Dermis microvascular lymphatic vessel endothelial cell (primary cell): ENCODE measurements at regions not wholly inside any gene's neighbourhood (a gene's known extent, or its start where the extent isn't known, plus 50 kb on each side); places are given as distances from the start of the nearest gene placed in this dataset.
A peak's percentile ranks its signal among the peaks of the same experiment; 100 is the strongest.

Experiments used
- DNase-seq, 2 donors: peaks; one replicate each; pipeline versions ENCODE4 v3.0.0 to v3.0.0-alpha.2; 2010; ENCODE audit warnings: low read depth in 2 of 2

DNA sequence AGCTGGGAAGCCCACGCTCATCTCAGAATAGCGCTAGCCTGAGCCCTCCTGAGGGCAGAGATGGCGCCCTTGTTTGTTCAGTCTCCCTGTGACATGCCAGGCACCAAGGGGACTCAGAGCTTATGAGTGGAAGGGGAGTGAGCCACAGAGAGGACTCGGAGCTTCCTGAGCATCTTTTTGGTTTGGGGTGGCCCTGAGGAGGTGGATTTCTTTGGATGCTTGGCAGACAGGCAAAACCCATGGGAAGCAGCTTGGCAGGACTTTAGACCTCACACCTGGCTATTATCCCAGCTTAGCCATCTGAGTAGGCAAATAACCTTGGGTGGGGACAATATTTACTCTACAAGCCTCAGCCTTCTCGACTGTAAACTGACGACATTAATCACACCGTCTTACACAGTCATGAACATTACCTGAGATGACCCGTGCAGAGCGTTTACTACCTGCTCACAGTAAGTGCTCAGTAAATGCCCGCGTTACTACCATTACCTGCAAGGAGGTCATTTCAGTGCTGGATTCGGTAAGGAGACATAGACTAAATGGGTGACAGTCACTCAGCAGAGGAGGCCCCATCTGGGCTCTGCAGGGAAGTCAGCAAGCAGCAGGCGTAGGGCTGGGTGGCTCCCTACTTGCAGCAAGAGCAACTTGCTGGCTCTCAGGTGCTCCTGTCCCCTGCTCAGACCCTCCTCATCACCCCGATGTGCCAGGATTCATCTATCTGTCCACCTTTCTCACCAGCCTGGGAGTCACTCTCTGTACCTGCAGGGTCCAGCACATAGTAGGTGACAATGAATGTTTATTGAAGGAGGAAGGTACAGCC, 54.9 kb downstream of the KLHDC7A start:
- no peak for DNase-seq

DNA sequence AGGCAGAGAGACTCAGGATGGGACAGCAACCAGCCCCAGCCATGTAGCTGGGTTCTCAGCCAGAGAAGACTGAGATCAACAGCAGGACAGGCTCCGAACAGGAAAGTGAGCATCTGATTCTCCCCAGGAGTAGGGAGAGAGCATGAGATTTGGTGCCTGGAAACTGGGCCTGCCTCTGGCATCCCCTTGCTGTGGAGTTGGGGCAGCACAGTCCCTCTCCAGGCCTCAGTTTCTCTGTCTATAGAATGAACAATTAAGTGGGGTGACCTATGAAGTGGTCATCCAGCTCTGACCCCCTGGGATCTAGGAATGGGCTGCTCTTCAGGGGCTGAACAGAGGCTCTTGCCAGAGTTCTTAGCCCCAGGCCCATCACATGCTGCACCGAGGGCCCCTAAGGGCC, 55.6 kb downstream of the KLHDC7A start:
- DNase-seq, result no peak

DNA sequence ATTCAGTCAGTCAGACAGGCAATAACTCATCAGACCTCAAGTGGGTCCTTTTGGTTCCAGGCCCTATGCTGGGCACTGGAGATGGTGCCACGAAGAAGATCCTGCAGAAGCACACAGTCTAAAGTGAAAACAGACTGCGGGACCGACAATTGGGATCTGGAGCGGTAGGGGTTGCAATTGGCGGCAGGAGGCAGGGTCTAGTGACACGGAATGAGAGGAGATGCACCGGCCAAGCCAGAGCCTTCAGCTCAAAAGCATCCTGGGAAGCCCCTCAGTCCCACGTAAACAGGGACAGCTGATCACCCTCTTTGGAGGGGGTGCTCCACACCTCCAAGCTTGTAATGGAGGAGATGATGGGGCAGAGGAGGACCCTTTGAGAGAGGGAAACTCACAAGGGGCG, 56.2 kb downstream of the KLHDC7A start:
- DNase-seq, result no peak

DNA sequence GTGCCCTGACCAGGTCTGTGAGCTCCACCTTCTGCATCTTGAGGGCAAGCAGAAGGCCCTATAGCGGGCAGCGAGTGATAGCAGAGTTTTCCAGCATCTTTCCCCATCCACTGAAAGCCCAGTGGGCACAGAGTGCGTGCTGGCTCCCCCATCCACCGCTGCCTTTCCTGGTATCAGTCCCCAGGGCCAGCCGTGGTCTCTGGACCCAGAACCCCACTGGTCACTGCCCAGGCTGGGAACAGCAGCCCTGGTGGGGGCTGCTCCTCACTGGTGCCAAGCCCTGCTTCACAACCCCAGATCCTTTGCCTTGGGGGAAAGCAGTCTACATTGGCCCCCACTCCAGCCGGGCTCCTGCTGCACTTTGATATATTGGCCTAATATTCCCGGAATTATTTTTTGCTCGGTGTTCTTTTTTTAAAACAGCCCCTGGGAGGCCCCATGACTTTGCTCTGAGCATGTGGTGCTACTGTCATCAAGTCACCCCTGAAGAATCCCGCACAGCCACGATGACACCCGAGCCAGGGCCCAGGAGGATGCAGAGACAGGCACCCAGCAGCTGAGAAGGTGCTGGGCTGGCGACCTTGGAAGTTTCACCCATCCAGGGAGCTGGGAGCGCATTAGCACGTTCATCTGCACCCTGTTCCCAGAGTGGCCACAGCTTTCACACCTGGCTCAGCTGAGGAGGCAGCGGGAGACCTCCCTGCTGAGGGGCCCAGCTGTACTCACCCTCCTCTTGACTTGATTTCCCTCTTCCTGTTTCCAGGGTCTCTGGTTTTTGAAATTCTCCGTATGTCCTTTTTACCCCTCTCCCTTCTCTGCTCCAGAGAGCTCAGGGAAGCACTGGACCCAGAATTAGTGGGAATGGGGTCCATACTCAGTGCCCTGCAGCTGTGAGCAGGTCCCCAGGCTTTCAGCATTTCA, 56.9 kb downstream of the KLHDC7A start:
- no peak for DNase-seq

DNA sequence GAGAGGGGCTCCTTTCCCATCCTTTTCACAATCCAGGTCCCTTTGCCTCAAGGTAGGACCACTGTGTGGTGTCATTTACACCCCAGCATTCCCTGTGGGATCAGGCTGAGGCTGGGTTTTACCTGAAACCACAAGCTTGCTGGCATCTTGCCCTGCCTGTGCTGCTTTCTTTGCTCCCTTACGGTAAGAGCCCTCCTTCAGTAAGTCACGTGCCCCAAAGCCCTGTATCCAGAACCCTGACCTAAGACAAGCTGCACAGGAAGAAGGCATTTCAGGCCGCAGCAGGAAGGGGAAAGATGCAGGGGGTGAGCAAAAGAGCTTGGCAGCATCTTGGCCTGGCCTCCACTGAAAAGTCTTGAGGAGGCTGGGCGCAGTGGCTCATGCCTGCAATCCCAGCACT, 58.4 kb downstream of the KLHDC7A start:
- DNase-seq, result no peak

DNA sequence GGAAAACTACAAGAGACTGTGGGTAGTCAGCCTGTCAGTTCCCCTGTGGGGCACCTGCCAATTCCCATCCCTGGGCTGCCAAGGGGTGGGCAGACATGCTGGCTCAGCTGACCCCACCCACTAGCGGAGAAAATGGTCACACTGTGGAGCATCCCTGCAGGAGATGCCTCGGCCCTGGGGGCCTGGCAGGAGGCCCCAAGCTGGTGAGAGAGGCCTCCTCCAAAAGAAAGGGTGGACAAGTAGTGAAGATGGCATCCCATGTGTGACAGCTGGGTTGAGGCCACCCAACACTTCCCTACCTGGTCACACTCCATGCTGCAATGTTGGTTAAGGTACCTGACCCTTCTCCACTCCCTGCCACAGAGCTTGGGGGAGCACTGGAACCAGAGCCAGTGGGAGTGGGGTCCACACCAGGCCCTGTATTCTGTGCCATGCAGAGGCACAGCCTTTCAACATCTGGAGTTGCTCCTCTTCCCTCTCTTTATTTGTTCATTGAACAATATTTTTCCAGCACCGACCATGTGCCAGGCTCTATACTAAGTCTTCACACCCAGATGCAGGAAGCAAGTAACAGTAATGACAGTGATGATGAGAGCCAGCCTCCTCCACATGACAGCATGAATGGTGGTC, 59.5 kb downstream of the KLHDC7A start:
- DNase-seq, result no peak

DNA sequence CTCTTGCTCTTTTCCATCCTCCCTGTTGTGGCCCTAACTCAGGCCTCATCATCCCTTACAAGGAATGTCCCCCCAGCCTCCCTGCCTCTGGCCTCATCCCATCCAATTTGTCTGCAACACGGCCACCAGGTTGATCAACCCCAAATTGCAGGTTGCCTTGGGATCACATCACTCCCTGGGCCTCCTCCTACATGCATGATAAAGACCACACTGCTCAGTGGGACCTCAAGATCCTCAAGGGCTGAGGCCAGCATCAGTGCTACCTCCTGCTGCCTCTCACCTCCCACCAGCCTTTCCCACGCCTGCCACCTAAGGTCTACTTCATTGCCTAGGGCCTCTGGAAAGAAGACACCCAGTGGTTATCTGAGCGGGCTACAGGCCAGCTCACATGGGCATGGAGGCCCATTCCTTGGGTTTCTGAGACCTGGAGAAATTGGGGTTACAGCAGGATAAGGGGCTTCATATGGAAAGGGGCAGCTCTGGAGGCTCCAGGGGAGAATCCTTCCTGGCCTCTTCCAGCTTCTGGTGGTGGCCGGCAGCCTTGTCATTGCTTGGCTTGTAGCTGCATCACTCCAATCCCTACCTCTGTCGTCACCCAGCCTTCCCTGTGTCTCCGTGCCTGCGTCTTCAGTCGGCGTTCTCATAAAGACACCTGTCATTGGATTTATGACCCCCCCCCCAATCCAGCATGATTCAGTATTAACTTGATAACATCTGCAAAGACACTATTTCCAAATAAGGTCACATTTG, 60.5 kb downstream of the KLHDC7A start:
- DNase-seq, result no peak

DNA sequence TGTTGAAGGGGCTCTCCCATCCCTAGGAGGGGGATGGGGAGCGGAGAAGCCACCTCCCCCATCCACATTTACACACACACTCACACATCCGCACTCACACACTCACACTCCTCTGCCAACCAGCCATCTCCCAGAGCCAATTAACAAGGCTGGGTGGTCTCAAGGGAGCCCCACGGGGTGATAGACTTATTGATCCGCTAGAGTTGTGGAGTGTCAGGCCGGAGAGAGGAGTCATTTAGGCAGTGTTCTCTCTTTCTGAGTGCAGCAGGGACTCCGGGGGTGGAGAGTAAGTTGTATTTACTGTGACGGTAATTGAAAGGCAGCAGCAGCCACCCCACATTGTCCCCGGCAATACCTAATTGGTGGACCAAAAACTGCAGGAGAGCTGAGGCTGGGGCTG, 61.6 kb downstream of the KLHDC7A start:
- DNase-seq, result no peak

DNA sequence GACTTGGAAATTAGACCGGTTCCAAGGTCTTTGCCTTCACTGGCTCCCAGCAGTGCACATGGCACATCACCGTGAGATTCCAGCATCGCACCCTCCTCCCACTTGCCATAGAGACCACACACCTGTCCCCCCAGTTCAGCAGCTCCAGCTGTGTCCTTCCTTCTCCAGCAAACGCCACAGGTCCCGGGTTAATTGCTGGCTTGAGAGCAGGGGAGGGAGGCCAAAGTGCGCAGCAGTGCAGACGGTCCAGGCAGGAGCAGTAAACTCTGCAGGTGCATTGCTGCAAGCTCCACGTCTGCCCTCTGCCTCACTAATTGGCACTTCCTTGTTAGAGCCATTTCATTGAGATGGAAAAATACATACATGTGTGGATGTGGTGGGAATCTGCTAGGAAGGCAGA, 65.3 kb downstream of the KLHDC7A start:
- no peak for DNase-seq

DNA sequence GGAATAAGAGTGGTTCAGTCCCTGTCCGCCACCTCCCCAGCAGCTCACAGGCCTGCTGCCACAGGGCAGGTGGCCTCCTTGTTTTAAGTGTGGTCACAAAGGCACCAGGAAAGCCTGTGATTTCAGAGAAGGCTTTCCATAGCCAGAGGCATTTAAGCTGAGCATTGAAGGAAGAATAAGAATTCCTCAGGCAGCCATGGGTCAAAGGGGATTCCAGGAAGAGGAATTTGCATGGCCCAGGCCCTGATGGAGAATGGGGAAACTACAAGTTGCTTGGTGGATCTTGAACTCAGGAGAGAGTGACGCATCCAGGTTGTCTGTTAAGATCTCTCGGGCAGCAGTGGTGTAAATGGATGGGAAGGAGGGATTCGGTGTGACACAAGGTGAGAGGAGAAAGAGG, 66.7 kb downstream of the KLHDC7A start:
- DNase-seq, result no peak

DNA sequence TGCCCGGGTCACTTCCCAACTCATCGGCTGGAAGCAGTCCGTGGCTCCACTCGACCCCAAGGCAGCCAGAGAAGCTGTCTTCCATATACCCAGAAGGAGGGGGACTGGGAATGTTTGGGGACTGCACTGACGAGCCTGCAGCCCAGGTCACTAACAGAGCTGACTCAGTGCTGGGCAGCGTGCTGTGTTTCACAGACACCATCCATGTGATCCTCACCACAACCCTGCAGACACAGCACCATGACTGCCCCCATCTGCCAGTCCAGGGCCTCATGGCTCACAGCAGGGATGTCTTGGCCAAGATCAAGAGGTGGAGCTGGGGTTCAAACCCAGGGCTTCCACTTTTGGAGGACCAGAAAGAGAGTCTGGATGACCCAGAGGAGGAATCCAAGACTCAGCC, 67.9 kb downstream of the KLHDC7A start:
- DNase-seq, result no peak

DNA sequence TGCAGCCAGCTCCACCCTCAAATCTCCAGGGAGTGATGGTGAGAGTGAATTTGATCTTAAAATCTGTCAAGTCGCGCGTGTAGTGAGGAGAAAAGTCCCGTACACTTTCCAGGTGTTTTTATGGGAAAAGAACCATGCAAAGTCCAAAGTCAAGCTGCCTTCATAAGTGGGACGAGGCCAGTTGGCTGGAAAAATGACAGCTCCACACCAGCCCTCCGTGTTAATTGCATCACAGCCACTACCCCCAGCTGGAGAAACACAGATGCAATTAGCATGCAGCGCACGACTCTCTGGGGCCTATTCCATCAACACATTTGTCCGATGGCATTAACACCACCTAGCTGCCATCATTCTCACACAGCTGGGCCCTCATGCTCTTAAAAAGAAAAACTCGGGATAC, 68.4 kb downstream of the KLHDC7A start:
- DNase-seq, result no peak

DNA sequence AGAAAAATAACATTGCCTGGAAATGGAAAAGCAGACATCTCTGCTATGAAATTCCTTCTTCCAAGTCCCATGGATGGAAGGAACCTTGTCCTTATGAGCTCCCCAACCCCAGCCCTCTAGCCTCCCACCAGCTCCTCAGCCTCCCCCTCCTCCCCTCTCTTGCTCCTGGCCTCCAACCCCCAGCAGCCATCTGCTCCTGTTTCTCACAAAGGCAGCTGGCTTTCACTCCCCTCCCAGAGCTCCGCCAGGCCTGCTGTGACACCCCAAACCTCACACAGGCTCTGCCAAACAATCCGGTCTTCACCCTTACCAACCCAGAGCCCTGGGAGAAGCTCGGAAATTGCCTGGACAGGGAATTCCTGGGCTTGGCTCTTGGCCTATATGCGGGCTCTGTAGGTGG, 69.2 kb downstream of the KLHDC7A start:
- no peak for DNase-seq

DNA sequence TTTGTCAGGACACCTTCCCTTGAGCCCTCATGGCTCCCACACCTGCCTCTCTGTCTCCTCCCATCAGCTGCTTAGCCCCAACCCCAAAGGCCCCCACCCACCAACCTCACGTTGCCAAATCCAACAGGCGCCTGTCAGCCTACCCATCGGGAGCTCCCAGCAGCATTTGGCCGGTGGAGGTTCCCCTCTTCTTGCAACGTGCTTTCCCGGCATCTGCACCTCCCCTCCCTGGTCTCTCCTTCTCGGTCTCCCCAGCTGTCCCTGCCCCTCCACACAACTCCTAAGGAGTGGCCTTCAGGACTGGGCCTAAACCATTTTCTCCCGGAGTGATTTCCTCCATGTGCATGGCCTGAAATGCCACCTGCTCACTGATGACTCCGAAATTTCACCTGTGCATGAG, 71.9 kb downstream of the KLHDC7A start:
- no peak for DNase-seq

DNA sequence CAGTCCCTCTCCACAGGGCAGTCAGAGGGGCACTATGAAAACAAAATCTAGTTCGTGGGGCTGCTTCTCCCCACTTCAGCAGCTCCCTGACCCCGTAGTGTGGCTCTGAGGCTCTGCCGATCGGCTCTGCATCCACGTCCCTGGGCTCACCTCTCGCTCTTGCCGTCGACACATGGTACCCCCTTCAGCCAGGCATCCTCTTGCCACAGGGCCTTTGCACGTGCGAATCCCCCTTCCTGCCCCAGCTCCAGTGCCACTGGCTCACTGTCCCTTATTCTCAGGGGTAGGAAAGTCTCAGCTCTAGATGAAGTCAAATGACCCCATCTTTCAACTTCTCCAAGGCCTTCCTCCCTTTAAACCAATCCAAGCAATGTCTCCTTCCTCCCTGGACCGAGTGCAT, 72.7 kb downstream of the KLHDC7A start:
- no peak for DNase-seq

DNA sequence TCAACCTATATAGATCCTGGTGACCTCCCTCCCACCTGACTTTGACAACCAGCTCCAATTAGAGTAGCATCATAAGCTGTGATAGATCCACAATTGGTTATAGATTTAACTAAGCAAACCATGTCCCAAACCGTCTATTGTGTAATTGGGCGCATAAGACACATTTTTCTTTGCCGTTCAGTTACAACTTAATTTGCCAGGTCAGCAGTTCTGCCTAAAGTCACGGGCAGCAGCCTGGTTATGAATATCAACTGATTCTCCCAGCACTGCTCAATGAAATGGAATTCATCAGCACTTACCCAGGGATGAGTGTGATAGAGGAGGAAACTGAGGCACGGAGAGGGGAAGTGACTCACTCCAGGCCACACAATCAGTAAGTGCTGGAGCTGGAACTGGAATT, 73.4 kb downstream of the KLHDC7A start:
- DNase-seq, result peak in 1 of 2 donors; percentile 28

DNA sequence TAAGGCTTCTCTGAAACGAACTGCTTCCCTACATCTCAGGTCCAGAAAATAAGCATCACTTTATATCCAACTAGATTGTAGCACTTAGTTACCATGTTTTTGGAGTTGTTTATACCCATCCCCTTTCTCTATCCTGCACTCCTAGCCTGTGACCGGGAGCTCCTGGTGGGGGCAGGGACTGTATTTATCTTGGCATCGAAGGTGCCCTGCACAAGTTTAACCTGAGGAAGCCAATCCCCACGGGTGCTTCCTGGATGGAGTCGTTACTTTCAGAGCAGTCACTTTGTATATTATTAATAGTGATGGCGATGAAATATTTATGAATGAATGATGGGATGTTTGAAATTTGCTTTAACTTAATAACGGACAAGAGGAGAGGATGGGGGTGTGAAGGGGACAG, 73.9 kb downstream of the KLHDC7A start:
- peak; percentile 76 to 90 for DNase-seq

DNA sequence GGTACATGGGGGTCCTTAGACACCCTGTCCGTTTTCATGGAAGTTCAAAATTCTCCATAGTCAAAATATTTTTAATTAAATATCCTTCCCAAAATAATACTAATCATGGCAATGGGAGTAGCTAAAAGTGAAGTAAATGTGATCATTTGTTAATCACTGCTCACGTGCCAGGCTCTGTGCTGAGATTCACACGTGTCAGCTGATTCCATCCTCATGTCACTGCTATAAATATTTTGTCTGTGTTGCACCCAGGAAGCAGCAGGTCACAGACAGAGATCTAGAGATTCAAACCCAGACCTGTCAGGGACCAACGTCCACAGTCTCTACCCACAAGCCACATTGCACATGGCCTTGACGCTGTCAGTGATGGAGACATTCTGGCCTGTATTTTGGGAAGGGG, 74.3 kb downstream of the KLHDC7A start:
- no peak for DNase-seq

DNA sequence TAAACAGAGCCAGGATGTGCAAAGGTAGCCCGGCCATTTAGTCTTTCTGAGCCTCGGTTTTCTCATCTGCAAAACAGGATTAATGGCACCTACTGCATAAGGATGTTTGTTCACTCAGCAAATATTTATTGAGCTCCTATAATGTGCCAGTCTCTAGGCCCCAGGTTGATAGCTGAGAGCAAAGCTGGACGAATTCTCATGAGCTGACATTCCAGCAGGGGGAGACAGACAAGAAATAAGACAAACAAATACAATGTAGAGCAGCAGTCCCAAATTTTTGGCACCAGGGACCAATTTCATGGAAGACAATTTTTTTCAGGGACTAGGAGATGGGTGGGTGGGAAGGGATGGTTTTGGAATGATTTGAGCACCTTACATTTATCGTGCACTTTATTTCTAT, 74.3 kb upstream of the PAX7 start:
- DNase-seq, result peak; percentile 10 to 21

DNA sequence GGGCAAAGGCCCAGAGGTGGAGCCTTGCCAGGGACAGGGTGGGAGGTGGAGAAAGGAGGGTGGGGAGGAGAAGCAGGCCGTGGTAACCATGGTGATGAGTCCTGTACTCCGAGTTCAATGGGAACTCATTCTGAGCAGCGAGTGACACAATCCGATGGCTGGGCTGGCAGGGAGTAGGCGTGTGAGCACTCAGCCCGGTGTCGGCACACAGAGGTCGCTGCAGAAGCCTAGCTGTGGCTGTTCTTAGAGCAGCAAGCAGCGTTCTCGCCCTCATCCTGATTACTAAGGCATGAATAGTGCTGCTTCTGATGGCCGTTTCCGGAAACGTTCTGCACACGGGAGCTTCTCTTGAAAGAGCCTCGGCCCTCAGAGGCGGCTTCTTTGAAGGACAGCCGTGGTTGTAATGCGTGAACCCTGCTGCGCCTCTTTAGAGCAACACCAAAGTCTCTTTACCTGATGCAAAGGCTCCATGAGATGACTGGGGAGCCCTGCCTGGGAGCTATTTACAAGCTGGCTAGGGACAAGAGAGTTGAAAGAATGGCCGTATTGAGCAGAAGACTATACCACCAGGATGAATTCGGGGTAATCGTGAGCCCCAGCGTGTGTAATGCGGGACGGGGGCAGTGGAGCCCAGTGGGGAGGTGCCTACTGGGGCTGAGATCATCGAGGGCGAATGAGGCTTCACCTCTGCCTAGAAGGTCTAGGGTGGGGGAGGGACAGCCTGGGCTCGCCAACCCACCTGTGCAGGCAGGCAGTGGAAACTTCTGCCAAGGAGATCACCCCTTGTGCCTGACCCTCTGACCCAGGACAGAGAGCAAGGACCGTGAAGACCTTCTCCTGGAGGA, 72.8 kb upstream of the PAX7 start:
- no peak for DNase-seq

DNA sequence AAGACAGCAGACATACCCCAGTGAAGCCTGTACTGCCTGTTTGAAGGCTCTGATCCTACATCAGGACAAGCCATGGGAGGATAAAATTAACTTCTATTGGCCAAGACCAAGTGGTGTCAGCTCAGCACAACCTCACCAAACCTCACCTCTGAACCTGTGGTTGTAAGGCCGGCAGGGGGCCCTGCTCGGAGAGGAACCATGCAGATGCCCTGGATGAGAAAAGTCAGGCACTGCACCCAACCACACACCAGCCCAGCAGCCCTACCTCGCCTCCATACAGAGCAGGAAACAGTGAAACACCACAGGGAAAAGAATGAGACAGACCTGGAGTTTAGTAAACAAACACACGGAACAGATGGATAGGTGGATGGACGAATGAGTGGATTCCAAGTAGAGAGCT, 70.0 kb upstream of the PAX7 start:
- no peak for DNase-seq
